HS-27A (cell line): ENCODE measurements at regions not wholly inside any gene's neighbourhood (a gene's known extent, or its start where the extent isn't known, plus 50 kb on each side); places are given as distances from the start of the nearest gene placed in this dataset.

Experiments
- DNase-seq: peaks from one replicate; pipeline ENCODE4 v3.0.0-alpha.2; 2012; ENCODE audit warnings: low read depth, missing footprints

DNA sequence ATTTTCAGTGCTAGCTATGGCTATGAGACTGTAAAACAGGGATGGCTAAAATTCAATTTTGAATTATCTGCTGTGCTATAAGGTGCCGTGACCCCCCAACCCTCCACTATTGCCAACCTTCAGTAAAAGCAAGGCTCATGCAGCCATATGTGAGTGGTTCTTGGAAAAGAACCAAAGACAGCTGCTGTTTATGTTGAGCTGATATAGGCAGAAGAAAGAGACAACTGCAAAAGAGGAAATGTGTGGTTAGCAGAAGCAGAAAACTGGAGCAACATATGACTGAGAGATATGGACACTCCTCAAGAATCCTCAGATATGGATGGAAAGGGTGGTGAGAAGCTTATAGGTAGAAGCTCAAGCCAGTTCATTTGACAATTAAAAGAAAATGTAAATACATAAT, 200.3 kb downstream of the TLE1 start:
- no peak for DNase-seq

DNA sequence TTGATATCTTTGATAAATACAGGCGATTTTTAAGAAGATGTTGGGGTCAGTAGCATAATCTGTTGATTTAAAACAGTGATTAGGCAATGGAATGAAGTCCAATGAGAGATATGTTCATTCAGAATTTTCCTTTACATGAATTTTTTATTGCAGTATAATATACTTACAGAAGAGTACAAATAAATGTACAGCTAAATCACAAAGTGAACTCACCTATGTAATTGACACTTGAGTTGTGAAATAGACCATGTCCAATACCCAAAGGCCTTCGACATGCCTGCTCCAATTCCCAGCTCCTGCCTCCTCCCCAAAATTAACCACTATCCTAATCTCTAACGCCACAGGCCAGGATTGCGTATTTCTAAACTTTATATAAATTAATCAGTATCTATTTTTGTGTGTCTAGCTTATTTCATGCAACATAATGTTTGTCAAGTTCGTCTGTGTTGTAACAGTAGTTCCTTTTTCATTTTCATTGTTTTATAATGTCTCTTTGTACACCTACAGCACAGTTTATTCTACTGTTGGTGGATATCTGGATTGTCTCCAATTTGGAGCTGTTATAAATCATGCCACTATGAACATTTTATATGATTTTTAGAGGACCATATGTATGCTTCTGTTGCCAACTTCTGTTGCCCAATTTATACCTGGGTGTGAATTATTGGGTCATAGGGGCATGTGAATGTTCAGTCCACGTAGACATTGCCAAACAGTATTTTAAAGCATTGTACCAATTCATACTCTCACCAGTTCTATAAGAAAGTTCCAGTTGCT, 208.3 kb downstream of the TLE1 start:
- DNase-seq: no peak

DNA sequence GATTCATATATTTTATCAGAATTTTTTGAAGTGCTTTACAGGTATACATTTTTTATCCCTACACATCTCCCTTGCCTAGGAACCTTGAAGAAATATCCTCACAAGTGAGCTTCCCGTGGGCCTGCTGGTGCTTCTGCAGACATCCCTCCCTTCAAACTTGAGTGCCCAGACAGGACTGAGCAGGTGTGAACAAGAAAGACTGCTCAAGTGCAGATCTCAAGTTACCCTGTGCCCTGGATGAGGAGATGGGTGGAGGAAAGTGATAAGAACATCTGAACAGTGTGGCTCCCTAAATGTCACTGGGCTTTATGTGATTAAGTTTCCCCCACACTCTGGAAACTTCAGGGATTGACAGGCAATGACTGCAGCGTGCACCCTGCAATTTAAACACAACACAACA, 209.8 kb downstream of the TLE1 start:
- DNase-seq: no peak

DNA sequence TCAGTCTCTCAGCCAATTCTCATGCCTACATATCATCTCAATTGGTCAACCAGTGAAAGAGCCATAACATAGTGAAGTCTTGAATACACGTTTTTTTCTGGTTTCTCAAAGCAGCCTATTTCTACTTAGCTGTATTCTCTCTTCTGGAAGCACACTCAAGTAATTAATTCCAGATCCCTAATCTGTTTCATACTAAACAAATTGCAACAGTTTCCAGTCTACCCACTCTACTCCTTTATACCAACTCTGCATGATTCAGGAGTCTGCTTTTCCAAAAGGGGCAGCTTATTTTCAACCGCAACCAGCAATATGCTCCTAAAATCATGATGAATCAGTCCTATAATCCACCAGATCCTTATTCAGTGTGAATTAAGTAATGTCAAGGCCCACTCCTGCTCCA, 211.7 kb downstream of the TLE1 start:
- no peak for DNase-seq

DNA sequence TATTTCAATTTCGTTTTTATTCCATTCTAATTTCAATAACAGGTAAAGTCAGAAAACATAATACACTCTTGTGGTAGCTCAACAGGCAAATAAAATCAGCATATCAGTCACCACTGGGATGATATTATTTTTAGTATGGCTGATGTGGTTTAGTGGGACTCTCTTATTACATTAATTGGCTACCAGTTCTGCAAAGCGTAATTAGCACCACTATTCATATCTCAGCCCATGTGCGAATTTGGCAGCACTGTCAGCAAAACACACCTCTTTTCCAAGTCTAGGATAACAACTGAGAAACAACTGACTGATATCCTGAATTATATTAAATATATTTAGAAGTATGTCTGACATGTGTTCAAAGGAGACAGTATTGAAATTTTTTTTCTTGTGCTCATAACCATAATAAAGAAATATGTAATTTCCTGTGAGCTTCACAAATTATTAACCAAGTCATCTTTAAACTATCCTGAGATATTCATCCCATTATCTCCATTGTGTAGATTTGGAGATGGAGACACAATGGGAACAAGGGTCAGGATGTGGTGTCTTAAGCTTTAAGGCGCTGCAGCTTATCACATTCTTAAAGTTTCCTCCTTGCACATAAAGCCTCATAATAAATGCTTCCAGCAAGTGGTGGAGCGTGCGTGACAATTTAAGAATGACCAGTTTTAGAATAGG, 212.4 kb downstream of the TLE1 start:
- DNase-seq: no peak

DNA sequence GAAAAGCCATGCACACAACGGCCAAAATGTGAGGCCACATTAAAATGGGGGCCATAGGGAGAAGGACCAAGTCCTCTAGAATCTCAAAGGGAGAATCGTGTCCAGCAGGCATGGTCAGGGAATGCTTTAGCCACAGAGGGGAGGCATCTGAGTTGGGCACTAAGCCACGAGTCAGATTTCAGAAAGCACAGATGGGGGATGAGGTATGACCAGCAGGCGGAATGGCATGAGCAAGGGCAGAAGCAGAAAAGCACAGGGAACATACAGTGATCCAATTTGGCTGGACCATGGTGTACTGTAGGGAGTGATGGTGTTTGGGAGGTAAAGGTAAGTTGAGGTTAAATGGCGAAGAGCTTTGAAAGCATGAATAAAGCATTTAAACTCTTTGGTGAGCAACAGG, 214.6 kb downstream of the TLE1 start:
- DNase-seq: no peak

DNA sequence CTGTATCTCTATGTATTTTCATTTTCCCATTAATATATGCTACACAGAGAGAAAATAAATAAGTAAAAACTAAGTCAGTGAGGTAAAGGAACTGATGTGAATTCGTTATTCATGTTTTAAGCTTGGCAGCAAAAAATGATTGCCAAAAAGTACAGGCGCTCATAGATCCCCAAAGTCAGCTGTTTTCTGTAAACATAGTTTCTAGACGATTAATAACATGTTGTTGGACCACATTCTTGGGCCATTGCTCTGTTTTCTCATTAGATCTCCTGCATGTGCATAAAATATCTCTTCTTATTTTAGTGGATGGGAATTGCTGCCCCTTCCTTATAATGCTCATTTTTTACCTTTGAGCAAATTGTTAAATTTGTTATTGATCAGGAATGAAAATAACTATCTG, 215.2 kb downstream of the TLE1 start:
- DNase-seq: no peak

DNA sequence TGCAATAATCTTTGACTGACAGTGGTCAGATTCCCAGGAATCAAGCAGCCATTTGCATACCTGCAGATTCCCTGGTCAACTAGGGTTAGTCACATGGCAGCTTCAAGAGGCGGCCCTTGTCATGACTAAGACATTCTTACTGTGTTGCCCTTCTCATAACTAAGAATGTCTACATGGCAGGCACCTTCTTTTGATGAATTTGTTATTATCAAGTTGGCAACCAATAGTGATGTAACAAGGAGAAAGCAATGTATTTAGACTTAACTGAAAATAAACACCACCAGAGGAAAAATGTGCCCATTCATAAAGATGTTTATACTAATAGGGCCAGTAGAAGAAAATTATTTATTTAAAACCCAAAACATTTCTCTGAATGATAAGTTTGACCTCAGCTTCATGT, 215.6 kb downstream of the TLE1 start:
- no peak for DNase-seq

DNA sequence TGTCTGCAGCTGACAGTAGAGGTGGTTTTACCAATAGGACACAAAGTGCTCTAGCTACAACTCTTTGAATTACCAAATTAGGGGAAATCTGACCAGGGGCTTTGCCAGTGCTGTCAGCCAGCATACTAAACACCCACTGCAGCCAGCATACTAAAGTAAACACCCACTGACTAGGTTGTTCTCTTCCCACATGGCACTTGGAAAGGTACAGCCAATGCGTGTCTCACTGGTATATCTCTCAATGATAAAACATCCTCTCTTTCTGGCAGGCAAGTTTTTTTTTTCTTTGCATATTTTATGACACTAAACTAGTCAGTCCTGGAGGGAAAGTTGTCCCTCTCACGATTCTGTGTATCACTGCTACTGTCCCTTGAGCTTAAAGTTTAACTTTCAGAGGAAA, 216.1 kb downstream of the TLE1 start:
- no peak for DNase-seq

DNA sequence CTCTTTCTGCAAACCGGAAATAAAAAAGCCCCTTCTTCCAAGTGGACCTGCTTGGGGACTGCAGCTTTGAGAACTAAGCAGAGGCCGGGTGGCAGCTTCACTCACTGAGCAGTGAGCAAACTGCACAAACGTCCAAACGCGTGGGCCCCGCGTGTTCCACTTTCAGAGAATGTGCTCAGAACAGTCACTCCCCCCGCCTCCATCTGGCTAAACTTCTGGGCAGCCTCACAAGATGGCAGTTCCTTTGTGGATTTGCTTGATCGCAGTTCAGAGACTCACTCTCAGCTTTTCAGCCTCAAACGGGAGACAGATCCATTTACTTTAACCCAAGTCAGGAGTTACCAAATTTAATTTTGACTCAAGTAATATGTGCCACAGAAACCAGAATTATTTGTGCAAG, 216.6 kb downstream of the TLE1 start:
- no peak for DNase-seq

DNA sequence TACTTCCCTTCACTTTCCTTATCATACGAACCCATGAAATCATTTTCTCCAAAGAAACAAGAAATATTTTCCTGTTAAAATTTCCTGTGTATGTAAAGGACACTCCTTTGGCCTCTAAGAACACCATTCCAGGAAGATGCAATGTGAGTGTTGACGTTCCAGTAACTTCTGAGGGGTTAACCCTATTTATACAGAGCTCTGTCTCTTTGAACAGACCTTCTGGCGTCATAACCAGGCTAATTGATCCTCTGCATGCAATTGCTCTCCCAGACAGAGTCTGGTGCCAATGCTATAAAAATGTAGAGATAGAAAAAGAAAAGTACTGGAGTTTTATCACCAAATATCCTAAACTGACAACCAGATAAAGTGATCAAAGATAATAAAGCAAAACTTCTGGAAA, 218.5 kb downstream of the TLE1 start:
- DNase-seq: no peak

DNA sequence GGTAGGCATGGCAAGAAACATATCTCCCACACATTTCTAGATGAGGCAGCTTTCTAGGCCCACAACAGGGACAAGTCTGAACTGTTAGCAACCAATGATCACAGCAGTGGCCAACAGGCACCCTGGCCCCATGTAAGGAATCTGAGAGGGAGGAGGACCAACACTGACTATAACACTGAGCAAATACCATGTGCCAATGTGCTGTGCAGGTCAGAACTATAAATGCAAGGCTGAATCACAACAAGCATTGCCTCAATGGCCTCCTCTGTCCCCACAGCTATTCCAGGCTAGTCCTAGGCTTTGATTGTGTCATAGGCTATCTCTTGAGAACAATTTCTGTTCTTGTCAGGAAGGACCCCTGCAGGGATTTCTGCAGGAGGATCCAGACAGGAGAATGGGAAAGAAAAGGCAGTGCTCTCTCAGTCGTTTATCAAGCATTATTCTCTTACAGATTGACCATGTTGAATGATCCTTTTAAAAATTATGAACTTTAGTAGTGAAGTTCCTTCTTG, 221.2 kb downstream of the TLE1 start:
- no peak for DNase-seq

DNA sequence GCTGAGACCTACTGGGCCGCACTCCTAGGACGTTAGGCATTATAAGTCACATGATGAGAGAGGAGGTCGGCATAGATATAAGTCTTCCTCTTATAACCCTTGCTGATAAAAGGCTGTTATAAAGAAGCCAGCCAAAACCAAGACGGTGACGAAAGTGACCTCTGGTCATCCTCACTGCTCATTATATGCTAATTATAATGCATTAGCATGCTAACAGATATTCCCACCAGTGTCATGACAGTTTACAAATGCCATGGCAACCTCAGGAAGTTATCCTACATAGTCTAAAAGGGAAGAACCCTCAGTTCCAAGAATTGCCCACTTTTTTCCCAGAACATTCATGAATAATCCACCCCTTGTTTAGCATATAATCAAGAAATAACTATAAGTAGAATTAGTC, 222.4 kb downstream of the TLE1 start:
- DNase-seq: no peak

DNA sequence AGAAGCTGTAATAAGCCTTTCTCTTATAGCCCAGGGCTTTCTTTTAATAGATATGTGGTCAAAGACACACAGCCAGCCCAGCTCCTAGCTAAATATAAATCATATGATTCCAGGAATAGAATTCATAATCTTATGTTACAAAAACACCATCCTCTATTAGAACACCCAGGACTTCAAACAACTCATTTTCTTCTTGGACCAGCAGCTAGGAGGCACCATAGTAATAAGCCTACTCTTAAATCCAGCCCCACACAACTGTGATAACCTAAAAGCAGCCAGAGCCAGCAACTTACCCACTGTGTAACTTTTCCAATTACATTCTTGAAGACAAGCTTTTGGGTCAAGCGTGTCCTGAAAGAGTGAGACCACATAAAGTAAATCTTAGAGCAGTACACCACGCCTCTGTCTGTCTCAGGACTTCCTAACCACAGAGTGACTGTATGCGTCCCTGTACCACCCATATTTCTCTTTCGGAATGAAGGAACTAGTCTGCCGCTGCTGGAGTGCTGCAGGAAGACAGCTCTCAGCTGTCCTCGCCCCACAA, 223.8 kb downstream of the TLE1 start:
- no peak for DNase-seq

DNA sequence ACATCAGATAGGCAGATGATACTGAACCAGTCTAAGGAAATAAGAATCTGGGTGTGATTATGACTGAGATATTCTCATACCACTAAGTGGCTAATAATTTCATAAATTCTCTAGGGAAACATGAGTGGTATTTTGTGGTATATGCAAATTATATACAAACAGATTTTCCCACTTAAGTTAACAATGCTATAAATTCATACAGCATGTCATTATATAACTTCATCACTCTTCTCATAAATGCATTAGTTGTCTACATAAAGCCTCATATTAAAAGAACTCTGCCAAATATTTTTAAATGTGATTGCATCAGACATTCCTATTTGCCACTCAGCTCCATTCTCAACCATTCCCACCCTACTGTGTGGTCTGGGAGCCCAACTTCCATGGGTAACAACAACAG, 226.5 kb downstream of the TLE1 start:
- DNase-seq: no peak

DNA sequence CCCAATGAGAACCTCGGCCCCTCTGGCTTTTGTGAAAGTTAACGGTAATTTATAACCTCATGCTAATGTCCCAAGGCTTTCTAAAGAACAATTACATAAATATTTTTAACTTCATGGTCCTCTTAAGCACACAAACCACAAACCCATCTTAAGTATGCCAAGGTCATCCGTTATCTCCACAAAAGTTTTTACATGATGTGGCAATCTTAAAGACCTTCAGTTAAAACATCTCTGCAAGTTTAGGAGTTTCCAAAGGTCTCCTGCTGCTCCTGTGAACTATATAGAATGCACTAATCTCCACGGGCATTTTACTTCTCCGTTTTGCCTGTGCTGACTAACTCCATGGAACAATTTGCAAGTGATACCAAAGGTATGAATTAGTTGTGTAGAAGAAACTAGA, 228.2 kb downstream of the TLE1 start:
- DNase-seq: no peak

DNA sequence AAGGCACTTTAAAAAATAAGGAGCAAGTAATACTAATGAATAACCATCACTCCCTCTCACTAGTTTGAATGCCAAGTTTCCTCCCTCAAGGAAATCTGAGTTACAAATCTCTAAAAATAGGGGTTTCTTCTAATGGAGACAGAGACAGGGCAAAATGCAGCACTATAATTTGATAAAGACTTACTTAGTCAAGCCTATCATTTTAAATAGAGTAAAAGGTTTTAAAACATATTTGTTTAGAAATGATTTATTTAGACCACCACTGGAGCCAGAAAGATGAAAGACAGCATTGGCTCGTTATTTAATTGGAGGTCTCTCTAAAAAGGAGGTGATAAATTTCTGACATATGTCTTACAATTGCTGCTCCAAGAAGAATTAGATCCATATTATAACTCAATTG, 228.7 kb downstream of the TLE1 start:
- DNase-seq: no peak

DNA sequence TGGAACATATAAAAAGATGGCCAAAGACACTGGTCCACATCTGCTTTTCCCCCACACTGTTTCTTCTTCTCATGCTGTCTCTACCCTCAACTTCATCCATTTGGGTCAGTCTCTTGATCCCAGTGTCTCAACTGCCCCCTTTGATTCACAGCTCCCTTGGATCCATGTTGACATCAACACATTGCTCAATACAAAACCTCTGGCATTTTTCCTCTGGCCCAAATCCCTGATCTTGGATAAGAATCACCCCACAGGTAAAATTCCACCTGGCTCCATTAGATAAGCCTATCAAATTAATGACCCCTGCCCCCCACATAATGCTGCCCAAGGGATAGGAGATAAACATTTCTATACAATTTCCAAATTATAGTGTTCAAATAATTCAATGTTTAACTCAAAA, 229.8 kb downstream of the TLE1 start:
- no peak for DNase-seq

DNA sequence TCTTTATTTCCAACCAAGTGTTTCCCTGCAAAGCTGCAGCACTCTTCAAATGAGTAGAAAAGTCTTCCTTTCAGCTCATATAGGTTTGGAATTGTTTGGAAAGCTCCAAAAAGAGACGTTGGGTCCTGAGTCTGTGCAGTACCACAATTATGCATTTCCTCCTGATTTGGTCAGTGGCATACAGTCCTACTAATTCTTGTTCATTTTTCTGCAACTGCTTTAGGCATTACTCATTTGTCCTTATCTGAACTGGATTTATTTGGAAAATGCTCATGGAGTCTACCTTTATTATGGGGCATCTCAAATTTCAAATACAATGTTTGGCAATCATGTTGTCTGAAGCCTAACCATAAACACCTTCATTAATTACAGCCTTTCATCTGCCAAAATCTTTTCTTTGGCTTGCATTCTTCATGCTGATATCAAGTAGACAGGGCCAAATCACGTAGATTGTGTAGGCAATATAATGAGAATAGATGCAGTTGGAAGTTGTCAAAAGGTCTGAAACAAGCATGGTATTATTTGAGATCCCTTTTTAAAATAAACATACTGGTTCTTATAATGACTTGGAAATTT, 232.8 kb downstream of the TLE1 start:
- peak; percentile 23 for DNase-seq

DNA sequence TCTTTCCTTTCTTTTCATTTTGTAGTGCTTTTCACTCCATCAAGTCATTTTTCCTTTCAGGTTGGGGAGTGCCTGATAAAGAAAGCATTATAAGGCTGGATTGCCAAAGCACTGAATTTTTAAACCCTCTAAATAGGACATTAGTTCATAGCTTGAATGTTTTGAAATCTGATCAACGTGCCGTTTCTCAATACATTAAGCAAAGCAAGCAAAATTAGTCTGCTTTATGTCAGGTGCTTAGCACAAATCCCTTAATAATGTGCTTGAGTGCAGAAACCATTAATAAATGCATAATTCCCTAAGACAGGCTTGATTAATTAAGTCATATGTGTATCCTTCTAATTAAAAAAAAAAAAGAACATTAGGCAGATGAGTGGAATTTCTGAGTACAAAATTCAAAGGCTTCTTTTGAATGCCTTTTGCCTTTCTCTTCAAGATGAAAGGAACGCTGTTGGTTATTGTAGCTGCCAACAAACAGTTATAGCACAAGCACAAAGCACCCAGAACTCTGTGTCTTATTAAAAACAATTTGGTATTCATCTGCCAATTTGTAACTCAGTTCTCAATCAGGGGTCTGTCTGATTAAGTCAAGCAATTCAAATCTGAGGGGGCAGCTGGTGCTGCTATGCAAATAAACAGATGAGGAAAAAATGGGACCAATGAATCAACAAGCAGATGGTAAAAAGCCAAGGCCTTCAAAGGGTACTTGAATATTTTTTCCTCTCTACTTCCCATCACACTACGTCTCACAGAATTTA, 233.7 kb downstream of the TLE1 start:
- no peak for DNase-seq

DNA sequence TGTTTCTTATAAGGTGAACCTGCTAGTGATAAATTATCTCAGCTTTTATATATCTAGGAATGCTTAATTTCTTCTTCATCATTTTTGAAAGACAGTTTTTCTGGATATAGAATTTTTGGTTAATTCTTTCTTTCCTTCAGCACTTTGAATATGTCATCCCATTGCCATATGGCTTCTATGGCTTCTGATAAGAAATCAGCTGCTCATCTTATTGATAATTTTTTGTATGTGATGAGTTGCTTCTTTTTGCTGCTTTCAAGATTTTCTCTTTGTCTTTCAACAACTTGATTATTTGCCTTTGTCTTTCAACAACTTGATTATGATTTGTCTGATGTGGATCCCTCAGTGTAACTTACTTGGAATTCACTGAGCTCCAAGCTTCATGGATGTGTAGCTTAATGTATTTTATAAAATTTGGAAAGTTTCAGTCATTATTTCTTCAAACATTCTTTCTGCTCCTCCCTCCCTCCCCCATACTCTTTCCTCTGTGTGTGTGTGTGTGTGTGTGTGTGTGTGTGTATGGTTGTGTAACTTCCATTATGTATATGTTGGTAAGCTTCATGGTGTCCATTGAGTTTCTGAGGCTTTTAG, 243.9 kb downstream of the TLE1 start:
- no peak for DNase-seq

DNA sequence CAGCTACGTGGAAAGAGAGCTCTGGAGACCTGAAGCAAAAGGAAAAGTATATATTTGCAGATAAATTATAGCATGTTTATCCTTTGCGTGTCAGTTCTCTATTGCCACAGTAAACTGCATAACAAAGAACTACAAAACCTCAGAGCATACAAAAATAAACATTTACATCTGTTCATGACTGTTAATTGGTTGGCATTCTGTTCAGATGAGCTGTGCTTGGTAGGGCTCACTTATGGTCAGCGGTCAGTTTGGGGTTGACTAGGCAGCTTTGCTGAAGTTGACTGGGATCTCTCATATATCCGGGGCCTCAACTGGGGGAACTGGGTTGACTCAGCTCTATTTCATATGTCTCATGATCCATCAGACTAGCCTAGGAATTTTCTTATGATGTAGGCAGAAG, 257.7 kb downstream of the TLE1 start:
- DNase-seq: no peak
